SK-N-SH treated with all-trans-retinoic acid at 6 μM for 48 hours (cell line): ENCODE measurements at regions not wholly inside any gene's neighbourhood (a gene's known extent, or its start where the extent isn't known, plus 50 kb on each side); places are given as distances from the start of the nearest gene placed in this dataset.

Source experiments
- ATAC-seq: fragments of 200-7000 bp; cut with Tn5 transposase; 3 replicates; pipeline ENCODE4 v1.9.1; 2020; ENCODE audit warnings: mild to moderate bottlenecking, moderate library complexity
- ARNTL ChIP-seq: fragments of 450-650 bp; formaldehyde crosslinking; IDR thresholded peaks from 2 replicates; pipeline ENCODE4 v1.5.0; 2020; ENCODE audit warnings: low read depth, mild to moderate bottlenecking, moderate library complexity, borderline replicate concordance
- BACH2 ChIP-seq: fragments of 250-450 bp; sonication (Bioruptor Pico); IDR thresholded peaks from 2 replicates; pipeline ENCODE4 v1.9.0; 2021; ENCODE audit warnings: mild to moderate bottlenecking, borderline replicate concordance
- CREB5 ChIP-seq: fragments of 250-450 bp; sonication (Bioruptor Pico); IDR thresholded peaks from 2 replicates; pipeline ENCODE4 v1.5.1; 2020; ENCODE audit warnings: low read depth, mild to moderate bottlenecking, moderate library complexity
- CSDC2 ChIP-seq: fragments of 250-450 bp; sonication (Bioruptor Pico); IDR thresholded peaks from 2 replicates; pipeline ENCODE4 v1.5.0; 2020; ENCODE audit warnings: mild to moderate bottlenecking, moderate library complexity
- CSRNP3 ChIP-seq: fragments of 250-450 bp; sonication (Bioruptor Pico); IDR thresholded peaks from 2 replicates; pipeline ENCODE4 v1.5.1; 2021; ENCODE audit warnings: mild to moderate bottlenecking, moderate library complexity
- ESRRG ChIP-seq: fragments of 250-450 bp; sonication (Bioruptor Pico); IDR thresholded peaks from 2 replicates; pipeline ENCODE4 v1.6.1; 2021; ENCODE audit warnings: mild to moderate bottlenecking
- ISL1 ChIP-seq: fragments of 250-450 bp; sonication (Bioruptor Pico); IDR thresholded peaks from 2 replicates; pipeline ENCODE4 v2.1.2; 2022; ENCODE audit warnings: mild to moderate bottlenecking, moderate library complexity
- OSR1 ChIP-seq: fragments of 250-450 bp; sonication (Bioruptor Pico); IDR thresholded peaks from 2 replicates; pipeline ENCODE4 v1.8.0; 2022; ENCODE audit warnings: moderate library complexity, mild to moderate bottlenecking, inconsistent platforms
- PATZ1 ChIP-seq: fragments of 250-450 bp; sonication (Bioruptor Pico); IDR thresholded peaks from 2 replicates; pipeline ENCODE4 v1.8.0; 2020; ENCODE audit warnings: mild to moderate bottlenecking, moderate library complexity, borderline replicate concordance
- POU6F1 ChIP-seq: fragments of 250-450 bp; sonication (Bioruptor Pico); IDR thresholded peaks from 2 replicates; pipeline ENCODE4 v1.8.0; 2021; ENCODE audit warnings: low read depth, mild to moderate bottlenecking, moderate library complexity, borderline replicate concordance
- PPARA ChIP-seq: fragments of 250-450 bp; sonication (Bioruptor Pico); IDR thresholded peaks from 2 replicates; pipeline ENCODE4 v1.5.0; 2020; ENCODE audit warnings: mild to moderate bottlenecking, borderline replicate concordance
- RARB ChIP-seq: fragments of 250-450 bp; sonication (Bioruptor Pico); IDR thresholded peaks from 2 replicates; pipeline ENCODE4 v1.8.0; 2021; ENCODE audit warnings: mild to moderate bottlenecking, moderate library complexity
- SNAI2 ChIP-seq: fragments of 250-450 bp; sonication (Bioruptor Pico); IDR thresholded peaks from 2 replicates; pipeline ENCODE4 v1.5.0; 2020; ENCODE audit warnings: mild to moderate bottlenecking, moderate library complexity
- TCF4 ChIP-seq: fragments of 250-450 bp; sonication (Bioruptor Pico); IDR thresholded peaks from 2 replicates; pipeline ENCODE4 v1.8.0; 2021; ENCODE audit warnings: mild to moderate bottlenecking, moderate library complexity, borderline replicate concordance
- TSHZ2 ChIP-seq: fragments of 250-450 bp; sonication (Bioruptor Pico); IDR thresholded peaks from 2 replicates; pipeline ENCODE4 v1.5.0; 2020; ENCODE audit warnings: mild to moderate bottlenecking, moderate library complexity
- ZC3H10 ChIP-seq: fragments of 250-450 bp; sonication (Bioruptor Pico); IDR thresholded peaks from 2 replicates; pipeline ENCODE4 v1.5.1; 2021; ENCODE audit warnings: mild to moderate bottlenecking, moderate library complexity
- ZFP3 ChIP-seq: fragments of 250-450 bp; sonication (Bioruptor Pico); IDR thresholded peaks from 2 replicates; pipeline ENCODE4 v1.5.0; 2020; ENCODE audit warnings: mild to moderate bottlenecking, moderate library complexity
- ZFP30 ChIP-seq: fragments of 450-650 bp; formaldehyde crosslinking; IDR thresholded peaks from 2 replicates; pipeline ENCODE4 v1.5.0; 2022; ENCODE audit warnings: mild to moderate bottlenecking, moderate library complexity
- ZNF565 ChIP-seq: fragments of 450-650 bp; formaldehyde crosslinking; conservative IDR thresholded peaks from 2 replicates; pipeline ENCODE4 v1.5.0; 2020; ENCODE audit warnings: low read depth, mild to moderate bottlenecking, moderate library complexity
- ZNF70 ChIP-seq: fragments of 450-650 bp; formaldehyde crosslinking; IDR thresholded peaks from 2 replicates; pipeline ENCODE4 v1.5.0; 2020; ENCODE audit warnings: mild to moderate bottlenecking, moderate library complexity
- ZNF8 ChIP-seq: fragments of 450-650 bp; formaldehyde crosslinking; IDR thresholded peaks from 2 replicates; pipeline ENCODE4 v1.5.0; 2020; ENCODE audit warnings: mild to moderate bottlenecking, moderate library complexity

GRCh38 chr6:92361990-92362389, 1057.4 kb downstream of the EPHA7 start:
- TF ChIP-seq CSRNP3 (CRISPR knock-in tag) (no peak), ZNF70 (CRISPR knock-in tag) (no peak), POU6F1 (CRISPR knock-in tag) (no peak), ZC3H10 (CRISPR knock-in tag) (no peak), RARB (CRISPR knock-in tag) (no peak), ZFP30 (CRISPR knock-in tag) (no peak), ZNF8 (no peak), OSR1 (CRISPR knock-in tag) (no peak), CREB5 (CRISPR knock-in tag) (no peak), ZNF565 (CRISPR knock-in tag) (no peak), SNAI2 (CRISPR knock-in tag) (no peak), ARNTL (CRISPR knock-in tag) (no peak), CSDC2 (CRISPR knock-in tag) (no peak)
- ATAC-seq, result no peak

GRCh38 chr6:92354270-92354829, 1065.0 kb downstream of the EPHA7 start:
- TF ChIP-seq ISL1 (CRISPR knock-in tag) (peak; percentile 52), ZNF8 (no peak)
- TF ChIP-seq, all 23 proteins: peak for 1
- no peak for ATAC-seq

GRCh38 chr6:92352130-92352529, 1067.2 kb downstream of the EPHA7 start:
- TF ChIP-seq ZNF70 (CRISPR knock-in tag), result no peak
- no peak for TF ChIP-seq ISL1 (CRISPR knock-in tag)
- TF ChIP-seq ZC3H10 (CRISPR knock-in tag), result no peak
- no peak for TF ChIP-seq ZFP3 (CRISPR knock-in tag)
- TF ChIP-seq ZNF8, result no peak
- no peak for TF ChIP-seq ESRRG (CRISPR knock-in tag)
- TF ChIP-seq OSR1 (CRISPR knock-in tag), result no peak
- TF ChIP-seq ZFP30 (CRISPR knock-in tag), result no peak
- TF ChIP-seq ZNF565 (CRISPR knock-in tag), result no peak
- ATAC-seq, result no peak

- no peak for TF ChIP-seq SNAI2 (CRISPR knock-in tag)
- no peak for TF ChIP-seq TSHZ2
- TF ChIP-seq TCF4 (CRISPR knock-in tag), result no peak
- TF ChIP-seq ZNF8, result no peak
- TF ChIP-seq ZNF565 (CRISPR knock-in tag), result no peak
- TF ChIP-seq ZFP30 (CRISPR knock-in tag), result no peak
- no peak for TF ChIP-seq PATZ1
- TF ChIP-seq CSDC2 (CRISPR knock-in tag), result no peak
- no peak for TF ChIP-seq BACH2 (CRISPR knock-in tag)
- no peak for TF ChIP-seq PPARA (CRISPR knock-in tag)
- no peak for TF ChIP-seq POU6F1 (CRISPR knock-in tag)
- ATAC-seq, result no peak
These were observed 1078.2 kb downstream of the EPHA7 start for GRCh38 chr6:92341201-92341600.
